Neural progenitor cell (in vitro differentiated cells): ENCODE measurements at regions not wholly inside any gene's neighbourhood (a gene's known extent, or its start where the extent isn't known, plus 50 kb on each side); places are given as distances from the start of the nearest gene placed in this dataset.
"Not testable (repeated sequence)": the region's sequence is repeated elsewhere in the genome, so short reads cannot be mapped to it uniquely, and the experiment has no call there.

Source experiments
- DNase-seq: peaks from one replicate; pipeline ENCODE4 v3.0.0-alpha.2; 2016; ENCODE audit warnings: low spot score
- H2AFZ ChIP-seq: fragments of 200-600 bp; sonication (generic); replicated peaks from 2 replicates; pipeline ENCODE4 v1.6.1; 2016; ENCODE audit warnings: antibody characterized with exemption
- H3F3A ChIP-seq: fragments of 200-600 bp; sonication (generic); 2 replicates; pipeline ENCODE4 v1.6.1; 2016; ENCODE audit warnings: antibody characterized with exemption, low read depth
- H3K27ac ChIP-seq: fragments of 200-600 bp; sonication (generic); 2 replicates; pipeline ENCODE4 v1.5.1; 2016; ENCODE audit warnings: mild to moderate bottlenecking
- H3K27me3 ChIP-seq: fragments of 200-600 bp; sonication (generic); 2 replicates; pipeline ENCODE4 v1.6.1; 2016; ENCODE audit warnings: mild to moderate bottlenecking, moderate library complexity
- H3K36me3 ChIP-seq: fragments of 200-600 bp; sonication (generic); 2 replicates; pipeline ENCODE4 v1.5.1; 2016
- H3K4me1 ChIP-seq: fragments of 200-600 bp; sonication (generic); 2 replicates; pipeline ENCODE4 v1.6.1; 2016; ENCODE audit warnings: mixed run types
- H3K4me2 ChIP-seq: fragments of 200-600 bp; sonication (generic); 2 replicates; pipeline ENCODE4 v1.6.1; 2016
- H3K4me3 ChIP-seq: fragments of 200-600 bp; sonication (generic); 2 replicates; pipeline ENCODE4 v1.5.1; 2016
- H3K79me2 ChIP-seq: fragments of 200-600 bp; sonication (generic); 2 replicates; pipeline ENCODE4 v1.6.1; 2016; ENCODE audit warnings: low read depth
- H3K9ac ChIP-seq: fragments of 200-600 bp; sonication (generic); 2 replicates; pipeline ENCODE4 v1.6.1; 2016
- H3K9me3 ChIP-seq: fragments of 200-600 bp; sonication (generic); 2 replicates; pipeline ENCODE4 v1.5.1; 2016; ENCODE audit warnings: low read depth
- H4K20me1 ChIP-seq: fragments of 200-600 bp; sonication (generic); 2 replicates; pipeline ENCODE4 v1.6.1; 2016; ENCODE audit warnings: low read depth
- H3K27ac Mint-ChIP-seq: 3 replicates; pipeline ENCODE4 v1.8.0; 2021; ENCODE audit warnings: mixed read lengths
- H3K27me3 Mint-ChIP-seq: 2 replicates; pipeline ENCODE4 v1.8.0; 2022; ENCODE audit warnings: low read depth, mild to moderate bottlenecking, inconsistent platforms, moderate library complexity, mixed read lengths; ENCODE audit not compliant: insufficient read depth
- H3K36me3 Mint-ChIP-seq: 3 replicates; pipeline ENCODE4 v1.8.0; 2021; ENCODE audit warnings: mixed read lengths
- H3K4me1 Mint-ChIP-seq: 3 replicates; pipeline ENCODE4 v1.8.0; 2021; ENCODE audit warnings: mixed read lengths
- H3K4me3 Mint-ChIP-seq: 3 replicates; pipeline ENCODE4 v1.8.0; 2021; ENCODE audit warnings: mild to moderate bottlenecking, moderate library complexity, mixed read lengths
- H3K9me3 Mint-ChIP-seq: 3 replicates; pipeline ENCODE4 v1.8.0; 2020; ENCODE audit warnings: mixed read lengths
- CTCF ChIP-seq: fragments of 200-600 bp; sonication (generic); IDR thresholded peaks from 2 replicates; pipeline ENCODE4 v1.5.1; 2017; ENCODE audit warnings: antibody characterized with exemption, mild to moderate bottlenecking
- EZH2 ChIP-seq: fragments of 200-600 bp; sonication (generic); IDR thresholded peaks from 2 replicates; pipeline ENCODE4 v1.6.1; 2017; ENCODE audit warnings: antibody characterized with exemption, mild to moderate bottlenecking, moderate library complexity
- EZH2phosphoT487 ChIP-seq: fragments of 200-600 bp; sonication (generic); IDR thresholded peaks from 2 replicates; pipeline ENCODE4 v1.6.1; 2017; ENCODE audit warnings: antibody characterized with exemption

DNA sequence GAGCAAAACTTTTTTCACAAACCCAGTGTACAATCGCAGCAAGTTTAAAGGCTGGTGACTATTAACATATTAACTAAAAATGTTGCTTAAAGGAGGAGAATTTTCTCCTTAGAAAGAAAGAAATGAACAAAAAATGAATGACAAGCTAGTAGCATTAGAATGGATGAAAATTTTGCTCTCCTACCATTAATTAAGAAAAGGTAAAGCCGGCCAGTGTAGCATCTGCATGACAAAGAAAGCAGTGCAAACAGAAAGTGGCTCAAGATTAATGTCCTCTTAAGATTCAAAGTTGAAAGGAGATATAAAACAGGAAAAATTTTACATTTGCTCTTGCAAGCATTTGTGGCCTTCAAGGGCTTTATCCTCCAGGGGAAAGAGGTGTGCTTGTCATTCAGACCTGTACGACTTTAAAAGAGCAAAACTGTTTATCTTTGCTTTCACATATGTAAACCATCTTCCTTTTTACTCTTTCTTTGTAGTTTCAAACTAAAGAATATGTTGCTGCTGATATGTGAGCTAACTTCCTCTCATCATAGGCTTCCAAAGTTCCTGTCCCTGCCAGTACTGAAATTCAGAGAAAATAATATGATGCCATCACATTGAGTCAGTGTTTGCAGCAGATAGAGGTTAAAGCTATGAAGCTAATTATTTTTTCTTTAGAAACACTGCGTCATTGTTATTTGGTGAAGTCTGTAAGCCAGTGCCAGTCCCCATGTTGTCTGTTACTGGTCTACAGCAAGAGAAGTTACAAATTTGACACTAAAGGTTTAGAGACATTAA lies 439.1 kb upstream of the GRM7 start:
- no peak for TF ChIP-seq EZH2
- TF ChIP-seq CTCF = no peak
- no peak for TF ChIP-seq EZH2phosphoT487
- DNase-seq = no peak
- H3K4me3 Mint-ChIP-seq = no peak overlapping the region
- Histone ChIP-seq H2AFZ (peak overlapping the region; percentile 80), H3K9ac (no peak overlapping the region), H3K27ac (no peak overlapping the region), H4K20me1 (no peaks in the 10 kb centered on the region), H3K36me3 (no peaks in the 10 kb centered on the region), H3K4me3 (no peak overlapping the region), H3K4me2 (no peak overlapping the region), H3K9me3 (no peaks in the 10 kb centered on the region), H3K27me3 (no peaks in the 10 kb centered on the region), H3F3A (no peaks in the 10 kb centered on the region), H3K4me1 (peaks cover 11% of the 10 kb centered on the region), H3K79me2 (no peaks in the 10 kb centered on the region)
- H3K4me1 Mint-ChIP-seq = no peaks in the 10 kb centered on the region
- H3K36me3 Mint-ChIP-seq = peaks cover 2% of the 10 kb centered on the region
- H3K27me3 Mint-ChIP-seq = no peaks in the 10 kb centered on the region
- H3K27ac Mint-ChIP-seq = no peak overlapping the region
- H3K9me3 Mint-ChIP-seq = peaks cover 19% of the 10 kb centered on the region

GRCh38 chr3:6425289-6425820 lies 435.6 kb upstream of the GRM7 start:
- H3K4me3 ChIP-seq = no peak overlapping the region
- H3K27me3 Mint-ChIP-seq = no peaks in the 10 kb centered on the region
- peaks cover 11% of the 10 kb centered on the region for H3K4me1 ChIP-seq
- H3K36me3 Mint-ChIP-seq = peaks cover 2% of the 10 kb centered on the region
- DNase-seq = no peak
- H3K4me3 Mint-ChIP-seq = no peak overlapping the region
- no peak for TF ChIP-seq CTCF
- TF ChIP-seq EZH2phosphoT487 = no peak
- no peak for TF ChIP-seq EZH2
- peaks cover 19% of the 10 kb centered on the region for H3K9me3 Mint-ChIP-seq
- H3K27me3 ChIP-seq = no peaks in the 10 kb centered on the region
- no peaks in the 10 kb centered on the region for H3K36me3 ChIP-seq
- H3K4me1 Mint-ChIP-seq = no peaks in the 10 kb centered on the region
- no peaks in the 10 kb centered on the region for H4K20me1 ChIP-seq
- no peaks in the 10 kb centered on the region for H3F3A ChIP-seq
- H3K27ac Mint-ChIP-seq = no peak overlapping the region
- no peak overlapping the region for H2AFZ ChIP-seq
- no peak overlapping the region for H3K27ac ChIP-seq
- no peaks in the 10 kb centered on the region for H3K9me3 ChIP-seq
- no peak overlapping the region for H3K4me2 ChIP-seq
- no peaks in the 10 kb centered on the region for H3K79me2 ChIP-seq
- no peak overlapping the region for H3K9ac ChIP-seq

- not testable (repeated sequence) for H3K4me3 Mint-ChIP-seq, H2AFZ ChIP-seq
Observed at GRCh38 chr3:6428276-6428675, 432.6 kb upstream of the GRM7 start.

GRCh38 chr3:6435951-6436350 lies 425.0 kb upstream of the GRM7 start:
- no peaks in the 10 kb centered on the region for H3K4me1 Mint-ChIP-seq
- H3K4me1 ChIP-seq = no peaks in the 10 kb centered on the region
- no peaks in the 10 kb centered on the region for H3K36me3 Mint-ChIP-seq
- no peak overlapping the region for H3K4me3 Mint-ChIP-seq
- no peak overlapping the region for H3K9ac ChIP-seq
- no peaks in the 10 kb centered on the region for H3K27me3 ChIP-seq
- TF ChIP-seq EZH2phosphoT487 (no peak), EZH2 (no peak), CTCF (no peak)
- H3K4me2 ChIP-seq = no peak overlapping the region
- H3K27ac Mint-ChIP-seq = no peak overlapping the region
- H3K79me2 ChIP-seq = no peaks in the 10 kb centered on the region
- H3K9me3 ChIP-seq = no peaks in the 10 kb centered on the region
- no peaks in the 10 kb centered on the region for H4K20me1 ChIP-seq
- no peaks in the 10 kb centered on the region for H3K27me3 Mint-ChIP-seq
- no peak overlapping the region for H3K4me3 ChIP-seq
- peaks cover 4% of the 10 kb centered on the region for H3K9me3 Mint-ChIP-seq
- H2AFZ ChIP-seq = no peak overlapping the region
- H3K36me3 ChIP-seq = no peaks in the 10 kb centered on the region
- no peak for DNase-seq
- no peaks in the 10 kb centered on the region for H3F3A ChIP-seq
- no peak overlapping the region for H3K27ac ChIP-seq

More at GRCh38 chr3:6428276-6428675, 432.6 kb upstream of the GRM7 start:
- H3K27ac ChIP-seq, H3K4me3 ChIP-seq, DNase-seq, H3F3A ChIP-seq, H3K36me3 Mint-ChIP-seq, H4K20me1 ChIP-seq, H3K27me3 ChIP-seq, H3K9me3 ChIP-seq, H3K4me1 ChIP-seq, H3K27ac Mint-ChIP-seq, H3K27me3 Mint-ChIP-seq, H3K4me1 Mint-ChIP-seq, H3K9ac ChIP-seq, H3K4me2 ChIP-seq, H3K36me3 ChIP-seq, H3K79me2 ChIP-seq: not testable (repeated sequence)
- H3K9me3 Mint-ChIP-seq = peaks cover 15% of the 10 kb centered on the region
